Coronary artery (tissue), 2 donors: ENCODE measurements at regions not wholly inside any gene's neighbourhood (a gene's known extent, or its start where the extent isn't known, plus 50 kb on each side); places are given as distances from the start of the nearest gene placed in this dataset.

ENCODE experiments used
- DNase-seq: peaks from one replicate; pipeline ENCODE4 v3.0.0-alpha.2; 2017; ENCODE audit warnings: low spot score
- H3K27ac ChIP-seq, 2 donors: fragments of 200-600 bp; sonication (generic); one replicate each; pipeline ENCODE4 v1.5.1; 2016 to 2019
- H3K4me3 ChIP-seq: fragments of 200-600 bp; sonication (generic); 2 replicates; pipeline ENCODE4 v1.5.1; 2016; ENCODE audit warnings: mild to moderate bottlenecking, moderate library complexity
- TF ChIP-seq, protein P1 (sequence below): fragments of 200-600 bp; sonication (generic); IDR thresholded peaks from one replicate; pipeline ENCODE4 v1.5.1; 2019; ENCODE audit warnings: antibody characterized with exemption

DNA sequence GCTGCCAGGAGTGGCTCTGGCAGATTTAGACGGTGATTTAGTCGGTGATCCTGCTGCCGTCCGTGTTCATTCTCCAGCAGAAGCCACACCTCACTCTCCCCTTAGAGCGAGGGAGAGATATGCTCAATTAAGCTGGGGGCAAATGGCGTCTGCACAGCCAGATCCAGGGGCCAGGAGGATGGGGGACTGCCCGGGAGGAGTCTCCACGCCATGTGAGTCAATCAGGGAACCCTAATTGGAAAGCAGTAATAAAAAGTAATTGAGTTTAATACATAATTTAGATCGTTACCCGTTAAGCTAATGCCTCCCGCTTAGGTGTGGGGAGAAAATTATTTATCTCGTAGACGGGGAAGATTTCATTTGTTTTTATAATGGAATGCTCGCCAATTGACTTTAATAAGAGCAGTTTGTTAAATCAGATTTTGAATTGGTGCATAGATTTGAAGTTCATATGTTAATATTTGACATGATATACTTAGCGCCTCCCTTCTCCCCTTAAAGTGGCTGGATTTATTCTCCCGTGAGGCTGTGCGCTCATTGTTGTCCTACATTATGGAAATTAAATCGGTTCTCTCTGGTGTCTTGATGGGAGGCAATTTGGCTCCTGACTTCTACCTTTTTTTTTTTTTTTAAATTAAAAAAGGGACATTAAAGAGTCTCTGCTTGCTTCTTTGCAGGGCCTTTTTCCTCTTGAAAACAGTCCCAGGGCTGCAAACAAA lies 104.9 kb upstream of the C14orf180 start:
- no peak overlapping the region for H3K27ac ChIP-seq
- DNase-seq = no peak
- no peak overlapping the region for H3K4me3 ChIP-seq
- TF ChIP-seq, protein P1, sequence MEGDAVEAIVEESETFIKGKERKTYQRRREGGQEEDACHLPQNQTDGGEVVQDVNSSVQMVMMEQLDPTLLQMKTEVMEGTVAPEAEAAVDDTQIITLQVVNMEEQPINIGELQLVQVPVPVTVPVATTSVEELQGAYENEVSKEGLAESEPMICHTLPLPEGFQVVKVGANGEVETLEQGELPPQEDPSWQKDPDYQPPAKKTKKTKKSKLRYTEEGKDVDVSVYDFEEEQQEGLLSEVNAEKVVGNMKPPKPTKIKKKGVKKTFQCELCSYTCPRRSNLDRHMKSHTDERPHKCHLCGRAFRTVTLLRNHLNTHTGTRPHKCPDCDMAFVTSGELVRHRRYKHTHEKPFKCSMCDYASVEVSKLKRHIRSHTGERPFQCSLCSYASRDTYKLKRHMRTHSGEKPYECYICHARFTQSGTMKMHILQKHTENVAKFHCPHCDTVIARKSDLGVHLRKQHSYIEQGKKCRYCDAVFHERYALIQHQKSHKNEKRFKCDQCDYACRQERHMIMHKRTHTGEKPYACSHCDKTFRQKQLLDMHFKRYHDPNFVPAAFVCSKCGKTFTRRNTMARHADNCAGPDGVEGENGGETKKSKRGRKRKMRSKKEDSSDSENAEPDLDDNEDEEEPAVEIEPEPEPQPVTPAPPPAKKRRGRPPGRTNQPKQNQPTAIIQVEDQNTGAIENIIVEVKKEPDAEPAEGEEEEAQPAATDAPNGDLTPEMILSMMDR = no peak

DNA sequence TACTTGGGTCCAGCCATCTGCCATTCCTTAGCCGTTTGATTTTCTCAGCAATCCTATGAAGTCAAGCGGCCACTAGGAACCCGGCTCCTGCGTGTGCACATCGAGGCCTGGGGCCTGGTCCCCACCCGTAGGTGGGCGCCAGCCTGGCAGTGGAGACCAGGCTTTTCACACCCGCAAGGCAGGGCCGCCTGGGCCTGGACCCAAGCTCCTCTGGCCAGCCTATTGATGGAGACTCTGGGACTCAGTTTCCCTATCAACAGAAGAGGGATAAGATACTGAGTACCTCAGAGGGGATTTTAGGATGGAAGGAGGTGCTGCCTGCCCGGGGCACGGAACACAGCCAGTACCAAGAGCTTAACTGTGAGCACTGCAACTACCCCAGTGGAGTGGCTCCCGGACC lies 104.3 kb upstream of the C14orf180 start:
- TF ChIP-seq, protein P1 = no peak
- Histone ChIP-seq H3K27ac (no peak overlapping the region), H3K4me3 (no peak overlapping the region)
- no peak for DNase-seq

DNA sequence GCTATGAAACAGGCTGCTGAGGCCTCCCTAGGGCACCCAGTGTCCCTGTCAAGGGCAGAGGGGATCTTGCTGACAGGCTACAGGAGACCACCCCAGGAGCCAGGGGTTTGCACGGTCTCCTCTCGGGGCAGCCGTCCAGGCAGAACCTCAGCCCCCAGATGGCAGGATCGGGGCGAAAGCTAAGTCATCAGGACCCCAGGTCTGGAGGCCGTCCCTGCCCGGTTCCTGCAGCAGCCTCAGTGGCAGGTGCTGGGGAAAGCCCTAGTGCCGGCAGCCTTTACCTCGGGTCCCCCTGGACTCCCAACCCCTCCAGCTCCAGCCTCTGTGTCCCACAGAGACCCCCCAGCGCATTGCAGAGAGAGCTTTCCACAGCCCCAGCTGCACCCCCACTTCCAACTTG lies 103.8 kb upstream of the C14orf180 start:
- H3K4me3 ChIP-seq = no peak overlapping the region
- no peak for DNase-seq
- TF ChIP-seq, protein P1 = no peak

DNA sequence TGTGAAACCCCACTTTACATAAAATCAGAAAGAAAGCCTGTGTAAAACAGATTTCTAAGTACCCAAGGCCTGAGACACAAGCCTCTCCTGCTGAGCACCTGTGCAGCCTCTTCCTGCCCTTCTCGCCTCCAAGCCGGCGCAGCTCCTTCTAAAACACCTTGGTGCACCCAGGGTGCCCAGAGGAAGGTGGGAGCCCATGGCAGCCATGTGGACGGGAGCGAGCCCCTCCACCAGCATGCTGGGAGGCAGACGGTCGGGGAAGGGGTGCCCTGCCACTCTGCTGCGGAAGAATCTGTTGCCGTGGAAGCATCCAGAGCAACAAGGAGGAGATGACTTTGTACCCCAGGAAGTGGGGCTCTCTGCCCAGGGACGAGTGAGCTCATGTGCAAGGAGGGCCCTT lies 103.1 kb upstream of the C14orf180 start:
- DNase-seq = no peak
- no peak overlapping the region for H3K27ac ChIP-seq
- TF ChIP-seq, protein P1 = no peak

More for the DNA sequence above, 103.8 kb upstream of the C14orf180 start:
- H3K27ac ChIP-seq = no peak overlapping the region

DNA sequence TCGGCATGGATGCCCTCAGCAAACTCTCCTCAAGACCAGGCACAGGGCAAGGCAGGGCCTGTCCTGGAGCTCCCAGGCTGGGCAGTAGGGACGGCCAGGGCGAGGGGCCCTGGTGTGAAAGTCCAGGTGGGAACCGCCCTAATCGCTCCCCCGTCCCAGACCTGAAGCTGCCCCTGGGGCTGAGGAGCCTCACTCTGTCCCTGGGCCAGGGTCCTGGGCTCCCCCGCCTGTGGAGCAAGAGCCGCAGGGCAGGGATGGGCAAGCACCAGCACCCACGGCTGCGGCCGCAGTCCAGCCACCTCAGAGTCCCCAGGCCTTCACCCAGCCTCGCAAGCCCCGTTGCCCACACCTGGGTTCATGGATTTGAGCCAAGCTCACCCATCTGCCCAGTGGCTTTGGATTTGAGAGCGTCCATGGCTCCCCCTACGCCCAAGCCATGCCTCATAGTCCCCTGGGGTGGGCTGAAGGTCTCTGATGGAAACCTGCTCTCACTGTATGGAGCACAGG lies 102.4 kb upstream of the C14orf180 start:
- no peak for DNase-seq
- TF ChIP-seq, protein P1 = no peak

More for the DNA sequence above, 103.1 kb upstream of the C14orf180 start:
- H3K4me3 ChIP-seq = no peak overlapping the region

DNA sequence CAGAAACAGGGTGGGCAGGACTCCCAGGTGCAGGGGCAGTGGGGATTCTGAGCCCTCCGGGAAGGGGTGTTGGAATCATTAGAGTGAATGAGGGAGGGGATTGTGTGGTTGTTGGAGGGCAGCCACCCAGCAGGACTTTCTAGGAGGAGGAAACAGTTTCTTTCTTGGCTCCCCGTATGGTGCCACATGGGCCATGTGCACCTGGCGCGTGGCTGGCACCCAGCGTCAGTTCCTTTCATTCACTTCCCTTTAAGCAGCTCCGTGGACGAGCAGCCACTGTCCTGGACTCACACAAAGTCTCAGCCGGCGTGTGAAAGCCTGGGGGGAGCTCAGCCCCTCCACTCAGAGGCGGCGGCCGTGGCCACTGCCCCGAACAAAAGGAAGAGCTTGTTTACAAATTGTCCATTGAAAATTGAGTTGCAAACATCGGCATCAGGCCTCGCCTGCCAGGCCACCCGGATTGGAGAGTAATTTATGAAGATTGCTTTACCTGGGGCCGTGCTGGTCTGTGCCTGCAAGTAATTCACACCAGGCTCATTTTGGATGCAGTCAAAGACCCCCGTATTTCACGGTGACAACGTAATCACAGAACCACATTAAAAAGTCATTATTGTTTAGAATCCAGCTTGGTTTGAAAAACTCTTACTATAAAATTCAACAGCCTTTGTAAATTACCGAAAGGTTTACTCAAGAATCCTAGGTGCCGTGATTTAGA lies 101.7 kb upstream of the C14orf180 start:
- Histone ChIP-seq H3K27ac (no peak overlapping the region), H3K4me3 (no peak overlapping the region)
- no peak for DNase-seq
- TF ChIP-seq, protein P1 = no peak

More for the DNA sequence above, 102.4 kb upstream of the C14orf180 start:
- no peak overlapping the region for H3K4me3 ChIP-seq
- no peak overlapping the region for H3K27ac ChIP-seq
